Neutrophil (primary cell): ENCODE measurements at regions not wholly inside any gene's neighbourhood (a gene's known extent, or its start where the extent isn't known, plus 50 kb on each side); places are given as distances from the start of the nearest gene placed in this dataset.

Experiments used
- H3K27ac ChIP-seq: fragments of 200-600 bp; sonication (generic); 2 replicates; pipeline ENCODE4 v1.5.1; 2016; ENCODE audit warnings: mild to moderate bottlenecking, moderate library complexity
- H3K27me3 ChIP-seq: fragments of 200-600 bp; sonication (generic); 2 replicates; pipeline ENCODE4 v1.6.0; 2016; ENCODE audit warnings: mild to moderate bottlenecking
- H3K36me3 ChIP-seq: fragments of 200-600 bp; sonication (generic); 2 replicates; pipeline ENCODE4 v1.5.1; 2017
- H3K4me1 ChIP-seq, 2 experiments: fragments of 200-600 bp in 1 of 2; sonication (generic) in 1 of 2; 1 replicate in 1 of 2; 2 replicates in 1 of 2; pipeline versions ENCODE4 v1.5.1 to v1.6.1; 2013 to 2016; ENCODE audit warnings: low read depth in 1 of 2, low read length in 1 of 2, mild to moderate bottlenecking in 1 of 2, moderate library complexity in 1 of 2; ENCODE audit not compliant: control insufficient read depth in 1 of 2, insufficient read depth in 1 of 2
- H3K4me3 ChIP-seq, 2 experiments: fragments of 200-600 bp in 1 of 2; sonication (generic) in 1 of 2; 1 replicate in 1 of 2; 2 replicates in 1 of 2; pipeline ENCODE4 v1.5.1; 2013 to 2016; ENCODE audit warnings: low read depth in 1 of 2, low read length in 1 of 2, mild to moderate bottlenecking in 1 of 2, moderate library complexity in 1 of 2
- H3K9me3 ChIP-seq: fragments of 200-600 bp; sonication (generic); 2 replicates; pipeline ENCODE4 v1.5.1; 2016
- CTCF ChIP-seq: fragments of 200-600 bp; sonication (generic); IDR thresholded peaks from 2 replicates; pipeline ENCODE4 v1.5.1; 2016; ENCODE audit warnings: antibody characterized with exemption

- no peak overlapping the region for H3K4me3 ChIP-seq
- no peaks in the 10 kb centered on the region for H3K4me1 ChIP-seq
- no peaks in the 10 kb centered on the region for H3K27me3 ChIP-seq
- H3K27ac ChIP-seq = no peak overlapping the region
- H3K9me3 ChIP-seq = no peaks in the 10 kb centered on the region
- TF ChIP-seq CTCF = no peak
- no peaks in the 10 kb centered on the region for H3K36me3 ChIP-seq
These were observed 110.5 kb upstream of the FUT8 start for GRCh38 chr14:65301862-65302539.

GRCh38 chr14:65302571-65303189 is 109.8 kb upstream of the FUT8 start:
- H3K36me3 ChIP-seq = no peaks in the 10 kb centered on the region
- H3K27me3 ChIP-seq = no peaks in the 10 kb centered on the region
- H3K27ac ChIP-seq = no peak overlapping the region
- no peak overlapping the region for H3K4me3 ChIP-seq
- H3K4me1 ChIP-seq = no peaks in the 10 kb centered on the region
- no peak for TF ChIP-seq CTCF
- no peaks in the 10 kb centered on the region for H3K9me3 ChIP-seq

- Histone ChIP-seq H3K27me3 (no peaks in the 10 kb centered on the region), H3K27ac (no peak overlapping the region), H3K36me3 (no peaks in the 10 kb centered on the region), H3K4me3 (no peak overlapping the region), H3K4me1 (no peaks in the 10 kb centered on the region), H3K9me3 (no peaks in the 10 kb centered on the region)
- TF ChIP-seq CTCF = no peak
These were observed 109.2 kb upstream of the FUT8 start for GRCh38 chr14:65303190-65303898.

- Histone ChIP-seq H3K4me3 (no peak overlapping the region), H3K4me1 (no peaks in the 10 kb centered on the region), H3K36me3 (no peaks in the 10 kb centered on the region), H3K27ac (no peak overlapping the region), H3K27me3 (no peaks in the 10 kb centered on the region), H3K9me3 (no peaks in the 10 kb centered on the region)
- TF ChIP-seq CTCF = no peak
These were observed 108.7 kb upstream of the FUT8 start for GRCh38 chr14:65303899-65304222.

- no peak for TF ChIP-seq CTCF
- H3K4me1 ChIP-seq = no peaks in the 10 kb centered on the region
- no peaks in the 10 kb centered on the region for H3K36me3 ChIP-seq
- H3K9me3 ChIP-seq = no peaks in the 10 kb centered on the region
- H3K4me3 ChIP-seq = no peak overlapping the region
- no peak overlapping the region for H3K27ac ChIP-seq
- H3K27me3 ChIP-seq = no peaks in the 10 kb centered on the region
These were observed 108.3 kb upstream of the FUT8 start for GRCh38 chr14:65304239-65304638.
